ENCODE measurements at regions not wholly inside any gene's neighbourhood (a gene's known extent, or its start where the extent isn't known, plus 50 kb on each side); places are given as distances from the start of the nearest gene placed in this dataset.

DNA sequence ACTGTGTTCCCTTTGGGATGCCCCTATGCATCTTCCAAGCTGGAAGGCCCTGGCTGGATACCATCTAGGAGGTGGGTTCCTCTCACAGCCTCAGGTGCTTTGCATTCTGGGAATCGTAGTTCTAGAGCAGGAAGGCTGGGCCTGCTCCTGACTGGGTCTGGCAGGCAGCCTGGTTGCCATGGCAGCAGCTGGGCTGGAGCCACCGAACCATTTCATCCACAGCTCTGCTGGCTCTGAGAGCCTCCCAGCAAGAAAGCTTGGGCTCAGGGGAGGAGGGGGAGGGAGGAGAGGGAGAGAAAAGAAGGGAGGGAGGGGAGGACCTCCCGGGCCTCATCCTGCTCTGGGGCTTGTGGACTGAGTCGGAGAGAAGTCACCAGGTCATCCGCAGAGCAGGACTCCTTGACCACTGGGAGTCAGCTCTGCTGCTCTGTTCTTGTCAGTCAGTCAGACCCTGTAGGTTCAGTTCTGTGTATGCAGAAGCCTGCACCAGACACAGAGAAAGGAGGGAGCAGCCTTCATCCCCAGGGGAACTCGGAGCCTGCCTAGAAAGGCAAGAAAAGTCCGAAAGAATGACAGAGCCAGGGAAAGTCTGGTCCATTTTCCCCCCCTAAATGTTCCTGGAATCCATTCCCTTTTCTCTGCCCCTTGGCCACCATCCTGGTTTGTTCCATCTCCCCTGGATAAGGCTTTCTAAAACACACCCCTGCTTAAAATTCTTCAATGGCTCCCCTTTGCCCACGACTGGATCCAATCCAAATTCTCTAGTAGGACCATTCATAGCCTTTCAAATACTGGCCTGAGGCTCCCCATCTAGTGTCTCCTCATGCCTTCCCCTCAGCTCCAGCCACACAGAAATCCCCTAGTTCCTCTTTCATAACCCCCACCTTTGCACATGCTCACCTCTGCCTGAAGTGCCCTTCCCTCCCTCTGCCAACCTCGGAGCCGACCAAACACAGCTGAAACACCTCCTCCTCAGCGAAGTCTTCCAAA, 65.4 kb upstream of the ARAP3 start:
- TF ChIP-seq ZNF121 (tag by site-specific recombination; IDR thresholded peaks at IDR 0.05) (no peak), ZNF776 (tag by site-specific recombination; IDR thresholded peaks at IDR 0.05; ENCODE audit: borderline replicate concordance) (no peak), ZNF140 (tag by site-specific recombination; IDR thresholded peaks at IDR 0.05) (no peak), YY1 (tag by site-specific recombination; IDR thresholded peaks at IDR 0.05) (no peak)
- TF ChIP-seq, protein P1, sequence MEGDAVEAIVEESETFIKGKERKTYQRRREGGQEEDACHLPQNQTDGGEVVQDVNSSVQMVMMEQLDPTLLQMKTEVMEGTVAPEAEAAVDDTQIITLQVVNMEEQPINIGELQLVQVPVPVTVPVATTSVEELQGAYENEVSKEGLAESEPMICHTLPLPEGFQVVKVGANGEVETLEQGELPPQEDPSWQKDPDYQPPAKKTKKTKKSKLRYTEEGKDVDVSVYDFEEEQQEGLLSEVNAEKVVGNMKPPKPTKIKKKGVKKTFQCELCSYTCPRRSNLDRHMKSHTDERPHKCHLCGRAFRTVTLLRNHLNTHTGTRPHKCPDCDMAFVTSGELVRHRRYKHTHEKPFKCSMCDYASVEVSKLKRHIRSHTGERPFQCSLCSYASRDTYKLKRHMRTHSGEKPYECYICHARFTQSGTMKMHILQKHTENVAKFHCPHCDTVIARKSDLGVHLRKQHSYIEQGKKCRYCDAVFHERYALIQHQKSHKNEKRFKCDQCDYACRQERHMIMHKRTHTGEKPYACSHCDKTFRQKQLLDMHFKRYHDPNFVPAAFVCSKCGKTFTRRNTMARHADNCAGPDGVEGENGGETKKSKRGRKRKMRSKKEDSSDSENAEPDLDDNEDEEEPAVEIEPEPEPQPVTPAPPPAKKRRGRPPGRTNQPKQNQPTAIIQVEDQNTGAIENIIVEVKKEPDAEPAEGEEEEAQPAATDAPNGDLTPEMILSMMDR (tag by site-specific recombination; IDR thresholded peaks at IDR 0.05), result no peak
